ENCODE measurements at regions not wholly inside any gene's neighbourhood (a gene's known extent, or its start where the extent isn't known, plus 50 kb on each side); places are given as distances from the start of the nearest gene placed in this dataset.

- DNase-seq (ENCODE audit: insufficient read length, low spot score): no peak
- FAIRE-seq: no peak
- TF ChIP-seq CTCF (IDR thresholded peaks at IDR 0.05; ENCODE audit: insufficient read depth, missing control alignments): no peak
Observed at GRCh38 chr1:101377084-101377835, 140.4 kb downstream of the S1PR1 start.

DNA sequence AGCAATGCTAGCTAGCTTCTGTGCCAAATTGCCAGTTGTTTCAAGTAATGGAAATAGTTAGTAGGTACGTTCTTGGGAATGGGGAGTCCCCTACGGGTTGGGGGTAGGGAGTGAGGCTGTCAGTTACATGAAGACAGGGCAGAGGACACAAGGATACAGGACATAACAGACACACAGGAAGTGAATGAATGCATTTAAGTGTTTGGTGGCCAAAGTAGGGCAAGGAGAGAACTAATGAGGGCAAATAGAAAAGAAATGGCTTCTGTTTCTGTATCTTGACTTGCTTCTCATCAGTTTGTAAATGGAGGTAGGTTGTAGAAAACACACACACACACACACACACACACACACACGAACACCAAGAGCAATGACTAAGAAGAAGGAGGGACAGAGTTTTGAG lies 142.2 kb downstream of the S1PR1 start:
- DNase-seq (ENCODE audit: insufficient read length, low spot score): no peak
- FAIRE-seq: no peak
- TF ChIP-seq CTCF (IDR thresholded peaks at IDR 0.05; ENCODE audit: insufficient read depth, missing control alignments): no peak

DNA sequence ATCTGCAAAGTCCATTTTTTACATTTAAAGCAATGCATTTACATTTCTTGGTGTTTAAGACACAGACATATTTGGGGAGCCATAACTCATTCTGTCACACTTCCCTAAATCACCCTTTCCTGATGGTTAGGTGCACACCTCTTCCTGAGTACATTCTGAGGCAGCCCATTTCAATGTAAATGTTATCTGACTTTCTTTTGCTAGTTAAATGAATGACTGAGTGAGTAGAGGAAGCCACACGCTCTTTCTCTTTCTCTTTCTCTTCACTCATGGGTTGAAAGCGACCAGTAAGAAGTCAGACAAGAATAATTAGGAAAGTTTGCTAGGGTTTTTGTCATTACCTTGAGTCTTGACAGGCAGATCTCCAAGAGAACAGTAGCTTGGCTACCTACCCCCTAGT lies 143.1 kb downstream of the S1PR1 start:
- DNase-seq (ENCODE audit: insufficient read length, low spot score): no peak
- no peak for TF ChIP-seq CTCF (IDR thresholded peaks at IDR 0.05; ENCODE audit: insufficient read depth, missing control alignments)
- FAIRE-seq: no peak

- no peak for TF ChIP-seq CTCF (IDR thresholded peaks at IDR 0.05; ENCODE audit: insufficient read depth, missing control alignments)
- DNase-seq (ENCODE audit: insufficient read length, low spot score) (no peak), FAIRE-seq (no peak)
Observed at GRCh38 chr1:101382135-101382534, 145.3 kb downstream of the S1PR1 start.

DNA sequence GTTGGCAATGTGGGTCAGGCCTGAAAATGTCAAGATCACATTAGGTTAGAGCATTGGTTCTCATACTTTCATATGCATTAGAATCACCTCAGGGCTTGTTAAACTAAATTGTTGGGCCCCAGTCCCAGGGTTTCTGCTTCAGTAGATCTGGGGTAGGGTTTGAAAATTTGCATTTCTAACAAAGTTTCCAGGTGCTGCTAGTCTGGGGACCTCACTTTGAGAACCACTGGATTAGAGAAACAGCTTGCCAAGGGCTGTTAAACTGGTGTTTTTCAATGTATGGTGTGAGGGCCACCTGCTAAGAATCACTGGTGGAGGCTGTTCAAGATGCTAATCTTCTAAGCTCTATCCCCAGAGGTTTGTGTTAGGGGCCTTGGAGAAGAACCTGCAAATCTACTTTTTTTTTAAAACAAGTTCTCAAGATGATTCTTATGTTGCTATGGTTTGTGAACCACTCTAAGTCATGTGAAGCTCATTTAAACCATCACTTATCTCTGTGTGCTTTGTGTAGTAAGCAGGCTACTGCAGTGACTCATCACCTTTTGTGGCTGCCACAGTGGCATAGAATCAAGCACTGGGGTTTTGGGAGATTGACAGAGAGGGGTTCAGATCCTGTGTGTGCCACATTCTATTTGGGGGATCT lies 152.2 kb downstream of the S1PR1 start:
- DNase-seq (ENCODE audit: insufficient read length, low spot score) (no peak), FAIRE-seq (no peak)
- TF ChIP-seq CTCF (IDR thresholded peaks at IDR 0.05; ENCODE audit: insufficient read depth, missing control alignments): no peak

DNA sequence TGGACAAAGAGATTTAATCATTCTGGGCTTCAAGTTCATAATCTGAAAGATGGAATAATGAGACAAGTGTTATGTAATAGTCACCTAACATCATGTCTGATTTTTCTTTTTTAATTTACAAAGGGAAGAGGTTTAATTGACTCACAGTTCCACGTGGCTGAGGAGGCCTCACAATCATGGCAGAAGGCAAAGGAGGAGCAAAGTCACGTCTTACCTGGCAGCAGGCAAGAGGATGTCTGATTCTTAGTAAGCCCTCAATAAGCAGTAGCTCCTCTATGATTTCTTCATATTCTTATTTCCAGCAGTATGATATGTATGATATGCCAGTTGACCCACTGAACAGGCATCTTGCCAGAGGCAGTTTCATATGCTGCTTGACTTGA lies 152.7 kb downstream of the S1PR1 start:
- FAIRE-seq (no peak), DNase-seq (ENCODE audit: insufficient read length, low spot score) (no peak)
- TF ChIP-seq CTCF (IDR thresholded peaks at IDR 0.05; ENCODE audit: insufficient read depth, missing control alignments): no peak

- FAIRE-seq: no peak
- TF ChIP-seq CTCF (IDR thresholded peaks at IDR 0.05; ENCODE audit: insufficient read depth, missing control alignments): no peak
- DNase-seq (ENCODE audit: insufficient read length, low spot score): no peak
Observed at GRCh38 chr1:101392552-101392951, 155.7 kb downstream of the S1PR1 start.

Measured in D721Med (cell line).